CD4-positive, alpha-beta T cell (primary cell): ENCODE measurements at regions not wholly inside any gene's neighbourhood (a gene's known extent, or its start where the extent isn't known, plus 50 kb on each side); places are given as distances from the start of the nearest gene placed in this dataset.

Experiments used
- ATAC-seq: fragments of 200-7000 bp; cut with Tn5 transposase; one replicate; pipeline ENCODE4 v1.10.0; 2022; ENCODE audit warnings: mild to moderate bottlenecking; ENCODE audit not compliant: poor library complexity
- CTCF ChIA-PET: fragments of 350-600 bp; sonication (Branson Sonifier 250); formaldehyde crosslinking; loops from one replicate; lab custom pipeline; 2021; ENCODE audit warnings: antibody characterized with exemption, inconsistent platforms; lab: Charles Lee
- POLR2A ChIA-PET: fragments of 350-600 bp; sonication (Branson Sonifier 250); formaldehyde crosslinking; loops from one replicate; lab custom pipeline; 2021; ENCODE audit warnings: antibody characterized with exemption, inconsistent platforms; lab: Charles Lee
- DNase-seq, 14 experiments: peaks; one replicate each; pipeline ENCODE4 v3.0.0-alpha.2; 2013 to 2020; ENCODE audit warnings: mixed read lengths in 2 of 14
- H3K27ac ChIP-seq, 2 donors: one replicate each; pipeline versions ENCODE4 v1.5.1 to v1.7.0; 2013; ENCODE audit warnings: low read length in 2 of 2, low read depth in 1 of 2, mild to moderate bottlenecking in 1 of 2
- H3K27me3 ChIP-seq, 2 experiments: 1 replicate in 1 of 2; 2 replicates in 1 of 2; pipeline versions ENCODE4 v1.6.1 to v1.7.0; 2013; ENCODE audit warnings: low read length in 2 of 2, control low read depth in 1 of 2, mild to moderate bottlenecking in 1 of 2, moderate library complexity in 1 of 2; ENCODE audit not compliant: insufficient read depth in 2 of 2, control insufficient read depth in 1 of 2
- H3K36me3 ChIP-seq: one replicate; pipeline ENCODE4 v1.6.1; 2013; ENCODE audit warnings: low read length, control low read depth; ENCODE audit not compliant: insufficient read depth
- H3K4me1 ChIP-seq: one replicate; pipeline ENCODE4 v1.6.1; 2013; ENCODE audit warnings: low read length, control low read depth; ENCODE audit not compliant: insufficient read depth
- H3K4me3 ChIP-seq: one replicate; pipeline ENCODE4 v1.5.1; 2013; ENCODE audit warnings: mild to moderate bottlenecking, low read length, moderate library complexity
- H3K9me3 ChIP-seq, 2 experiments: 1 replicate in 1 of 2; 2 replicates in 1 of 2; pipeline versions ENCODE4 v1.6.1 to v1.7.0; 2013; ENCODE audit warnings: low read length in 2 of 2, mild to moderate bottlenecking in 2 of 2, control low read depth in 1 of 2, moderate library complexity in 1 of 2; ENCODE audit not compliant: control insufficient read depth in 1 of 2, insufficient read depth in 1 of 2
- H3K27ac Mint-ChIP-seq: one replicate; pipeline ENCODE4 v1.8.0; 2020; ENCODE audit warnings: mixed read lengths
- H3K27me3 Mint-ChIP-seq: one replicate; pipeline ENCODE4 v1.8.0; 2021; ENCODE audit warnings: mixed read lengths
- H3K36me3 Mint-ChIP-seq: one replicate; pipeline ENCODE4 v1.8.0; 2021; ENCODE audit warnings: low read depth, mixed read lengths
- H3K4me1 Mint-ChIP-seq: one replicate; pipeline ENCODE4 v1.8.0; 2021; ENCODE audit warnings: low read depth, mixed read lengths
- H3K4me3 Mint-ChIP-seq: one replicate; pipeline ENCODE4 v1.8.0; 2020; ENCODE audit warnings: mild to moderate bottlenecking, mixed read lengths
- H3K9me3 Mint-ChIP-seq: one replicate; pipeline ENCODE4 v1.8.0; 2020; ENCODE audit warnings: mixed read lengths
- intact Hi-C, 2 experiments: fragments of 100-400 bp; cut with DNase I in 1 of 2; cut with micrococcal nuclease in 1 of 2; formaldehyde crosslinking; loops; one replicate each; pipeline versions ENCODE4 v1.15.1 to v1.9.0; 2023 to 2025; cut with DNase I, micrococcal nuclease
- TF ChIP-seq, protein P1 (sequence below): fragments of 200-600 bp; IDR thresholded peaks from one replicate; pipeline ENCODE4 v1.8.0; 2022; ENCODE audit warnings: antibody characterized with exemption, mild to moderate bottlenecking

DNA sequence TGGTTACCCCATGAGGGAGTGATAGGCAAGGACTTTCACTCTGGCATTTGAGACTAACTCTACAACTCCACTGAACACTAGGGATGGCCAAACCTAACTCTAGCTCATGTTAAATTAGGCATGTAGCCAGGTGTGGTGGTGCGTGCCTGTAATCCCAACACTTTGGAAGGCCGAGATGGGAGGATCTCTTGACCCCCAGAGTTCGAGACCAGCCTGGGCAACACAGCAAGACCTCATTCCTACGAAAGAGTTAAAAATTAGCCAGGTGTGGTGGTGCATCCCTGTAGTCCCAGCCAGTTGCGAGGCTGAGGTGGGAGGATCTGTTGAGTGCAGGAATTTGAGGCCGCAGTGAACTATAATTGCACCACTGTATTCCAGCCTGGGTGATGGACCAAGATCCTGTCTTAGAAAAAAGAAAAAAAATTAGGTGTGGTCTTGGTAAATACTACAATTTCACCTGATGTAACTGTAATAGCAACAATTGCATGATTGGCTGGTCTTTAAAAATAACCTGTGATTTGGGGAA is 81.2 kb upstream of the ARHGAP29 start:
- no peaks in the 10 kb centered on the region for H3K4me1 ChIP-seq
- no peak overlapping the region for H3K4me3 Mint-ChIP-seq
- no peaks in the 10 kb centered on the region for H3K4me1 Mint-ChIP-seq
- ChIA-PET CTCF (no interaction called here), POLR2A (no interaction called here)
- no peak overlapping the region for H3K27ac ChIP-seq
- no peak overlapping the region for H3K4me3 ChIP-seq
- ATAC-seq: no peak
- no peaks in the 10 kb centered on the region for H3K9me3 Mint-ChIP-seq
- peaks cover 0 to 2% of the 10 kb centered on the region in 2 experiments for H3K27me3 ChIP-seq
- peaks cover 23% of the 10 kb centered on the region for H3K27me3 Mint-ChIP-seq
- TF ChIP-seq, protein P1, sequence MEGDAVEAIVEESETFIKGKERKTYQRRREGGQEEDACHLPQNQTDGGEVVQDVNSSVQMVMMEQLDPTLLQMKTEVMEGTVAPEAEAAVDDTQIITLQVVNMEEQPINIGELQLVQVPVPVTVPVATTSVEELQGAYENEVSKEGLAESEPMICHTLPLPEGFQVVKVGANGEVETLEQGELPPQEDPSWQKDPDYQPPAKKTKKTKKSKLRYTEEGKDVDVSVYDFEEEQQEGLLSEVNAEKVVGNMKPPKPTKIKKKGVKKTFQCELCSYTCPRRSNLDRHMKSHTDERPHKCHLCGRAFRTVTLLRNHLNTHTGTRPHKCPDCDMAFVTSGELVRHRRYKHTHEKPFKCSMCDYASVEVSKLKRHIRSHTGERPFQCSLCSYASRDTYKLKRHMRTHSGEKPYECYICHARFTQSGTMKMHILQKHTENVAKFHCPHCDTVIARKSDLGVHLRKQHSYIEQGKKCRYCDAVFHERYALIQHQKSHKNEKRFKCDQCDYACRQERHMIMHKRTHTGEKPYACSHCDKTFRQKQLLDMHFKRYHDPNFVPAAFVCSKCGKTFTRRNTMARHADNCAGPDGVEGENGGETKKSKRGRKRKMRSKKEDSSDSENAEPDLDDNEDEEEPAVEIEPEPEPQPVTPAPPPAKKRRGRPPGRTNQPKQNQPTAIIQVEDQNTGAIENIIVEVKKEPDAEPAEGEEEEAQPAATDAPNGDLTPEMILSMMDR: no peak
- intact Hi-C loops: no loop called here
- no peaks in the 10 kb centered on the region for H3K36me3 ChIP-seq
- no peak for DNase-seq
- H3K27ac Mint-ChIP-seq: no peak overlapping the region
- H3K9me3 ChIP-seq: no peaks in the 10 kb centered on the region
- H3K36me3 Mint-ChIP-seq: no peaks in the 10 kb centered on the region

DNA sequence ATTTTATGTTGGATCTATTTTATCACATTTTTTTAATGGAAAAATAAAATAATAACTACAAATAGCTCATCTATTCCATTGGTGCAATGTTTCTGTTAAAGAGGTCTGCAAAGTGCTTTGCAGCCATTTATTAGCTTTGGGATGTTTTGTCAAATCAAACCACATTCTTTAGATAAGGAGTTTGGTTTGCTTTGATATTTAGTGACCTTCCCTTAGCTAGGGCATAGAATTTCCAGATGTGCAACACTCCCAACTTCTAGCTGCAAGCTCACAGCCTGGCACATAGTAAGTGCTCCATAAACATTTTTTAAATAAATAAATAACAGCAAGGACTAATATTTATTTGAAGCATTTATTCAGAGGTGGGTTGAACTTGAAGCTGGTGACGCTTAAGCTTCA is 80.4 kb upstream of the ARHGAP29 start:
- DNase-seq (no peak), ATAC-seq (no peak)
- Mint-ChIP-seq H3K27ac (no peak overlapping the region), H3K4me3 (no peak overlapping the region), H3K27me3 (peaks cover 19% of the 10 kb centered on the region), H3K4me1 (no peaks in the 10 kb centered on the region), H3K36me3 (no peaks in the 10 kb centered on the region), H3K9me3 (no peaks in the 10 kb centered on the region)
- no peaks in the 10 kb centered on the region for H3K9me3 ChIP-seq
- TF ChIP-seq, protein P1: no peak
- no peaks in the 10 kb centered on the region for H3K4me1 ChIP-seq
- H3K27ac ChIP-seq: no peak overlapping the region
- intact Hi-C loops: no loop called here
- H3K27me3 ChIP-seq: peaks cover 0 to 2% of the 10 kb centered on the region in 2 experiments
- H3K4me3 ChIP-seq: no peak overlapping the region
- CTCF ChIA-PET: interaction anchor here (0.5 kb wide), 1 partner anchor 87 kb away, joined by 3 read pairs; no protein-coding TSS in a partner anchor
- no peaks in the 10 kb centered on the region for H3K36me3 ChIP-seq
- POLR2A ChIA-PET: no interaction called here

DNA sequence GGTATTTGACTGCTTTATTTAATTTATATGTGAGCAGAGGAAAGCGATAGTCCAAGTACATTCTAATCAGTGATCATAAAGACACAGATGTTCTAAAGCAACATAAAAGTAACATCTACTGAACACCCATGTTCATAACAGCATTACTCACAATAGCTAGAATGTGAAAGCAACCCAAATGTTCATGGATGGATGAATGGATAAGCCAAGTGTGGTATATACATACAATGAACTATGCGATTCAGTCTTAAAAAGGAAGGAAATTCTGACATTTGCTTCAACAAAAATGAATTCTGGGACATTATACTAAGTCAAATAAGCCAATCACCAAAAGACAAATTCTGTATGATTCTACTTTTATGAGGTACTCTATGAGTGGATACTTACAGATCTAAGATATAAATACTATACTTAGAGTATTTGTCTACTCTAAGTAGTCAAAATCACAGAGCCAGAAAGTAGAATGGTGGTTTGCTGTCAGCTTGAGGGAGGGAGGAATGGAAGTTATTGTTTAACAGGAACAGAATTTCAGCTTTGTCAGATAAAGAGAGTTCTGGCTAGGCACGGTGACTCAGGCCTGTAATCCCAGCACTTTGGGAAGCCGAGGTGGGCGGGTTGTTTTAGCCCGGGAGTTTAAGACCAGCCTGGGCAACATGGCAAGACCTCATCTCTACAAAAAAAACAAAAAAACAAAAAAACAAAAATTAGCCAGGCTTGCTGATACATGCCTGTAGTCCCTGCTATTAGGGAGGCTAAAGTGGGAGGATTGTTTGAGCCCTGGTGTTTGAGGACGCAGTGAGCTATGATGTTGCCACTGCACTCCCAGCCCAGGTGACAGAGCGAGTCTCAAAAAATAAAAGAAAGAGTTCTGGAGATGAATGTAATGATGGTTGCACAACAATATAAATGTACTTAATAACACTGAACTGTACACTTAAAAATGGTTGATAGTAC is 79.7 kb upstream of the ARHGAP29 start:
- POLR2A ChIA-PET: no interaction called here
- H3K27me3 Mint-ChIP-seq: peaks cover 18% of the 10 kb centered on the region
- Histone ChIP-seq H3K27ac (no peak overlapping the region), H3K4me1 (no peaks in the 10 kb centered on the region), H3K4me3 (no peak overlapping the region), H3K27me3 (peaks cover 0 to 2% of the 10 kb centered on the region in 2 experiments), H3K9me3 (no peaks in the 10 kb centered on the region), H3K36me3 (no peaks in the 10 kb centered on the region)
- TF ChIP-seq, protein P1: no peak
- ATAC-seq (no peak), DNase-seq (no peak)
- no peaks in the 10 kb centered on the region for H3K36me3 Mint-ChIP-seq
- intact Hi-C loops: no loop called here
- CTCF ChIA-PET: interaction anchor here (0.5 kb wide), 1 partner anchor 88 kb away, joined by 3 read pairs; no protein-coding TSS in a partner anchor
- no peaks in the 10 kb centered on the region for H3K4me1 Mint-ChIP-seq
- H3K27ac Mint-ChIP-seq: no peak overlapping the region
- H3K4me3 Mint-ChIP-seq: no peak overlapping the region
- no peaks in the 10 kb centered on the region for H3K9me3 Mint-ChIP-seq
